Hepatocyte (in vitro differentiated cells): ENCODE measurements at regions not wholly inside any gene's neighbourhood (a gene's known extent, or its start where the extent isn't known, plus 50 kb on each side); places are given as distances from the start of the nearest gene placed in this dataset.

ENCODE experiments used
- DNase-seq: peaks from one replicate; pipeline ENCODE4 v3.0.0-alpha.2; 2016; ENCODE audit warnings: low spot score
- H2AFZ ChIP-seq: fragments of 200-600 bp; sonication (generic); 2 replicates; pipeline ENCODE4 v1.6.0; 2016; ENCODE audit warnings: antibody characterized with exemption, mild to moderate bottlenecking
- H3K27ac ChIP-seq: fragments of 200-600 bp; sonication (generic); 2 replicates; pipeline ENCODE4 v1.5.1; 2016; ENCODE audit warnings: mild to moderate bottlenecking
- H3K27me3 ChIP-seq: fragments of 200-600 bp; sonication (generic); 2 replicates; pipeline ENCODE4 v1.6.1; 2016
- H3K36me3 ChIP-seq: fragments of 200-600 bp; sonication (generic); replicated peaks from 2 replicates; pipeline ENCODE4 v1.5.1; 2016; ENCODE audit warnings: low read depth; ENCODE audit not compliant: insufficient read depth
- H3K4me1 ChIP-seq: fragments of 200-600 bp; sonication (generic); 2 replicates; pipeline ENCODE4 v1.5.1; 2016; ENCODE audit warnings: mild to moderate bottlenecking, moderate library complexity; ENCODE audit not compliant: insufficient read depth
- H3K4me2 ChIP-seq: fragments of 200-600 bp; sonication (generic); 2 replicates; pipeline ENCODE4 v1.6.0; 2016
- H3K4me3 ChIP-seq: fragments of 200-600 bp; sonication (generic); 2 replicates; pipeline ENCODE4 v1.5.1; 2016; ENCODE audit warnings: mild to moderate bottlenecking
- H3K79me2 ChIP-seq: fragments of 200-600 bp; sonication (generic); 2 replicates; pipeline ENCODE4 v1.6.0; 2017; ENCODE audit warnings: mild to moderate bottlenecking
- H3K9me2 ChIP-seq: fragments of 200-600 bp; sonication (generic); replicated peaks from 2 replicates; pipeline ENCODE4 v1.6.0; 2017; ENCODE audit warnings: mild to moderate bottlenecking; ENCODE audit not compliant: insufficient read depth
- H3K9me3 ChIP-seq: fragments of 200-600 bp; sonication (generic); 2 replicates; pipeline ENCODE4 v1.5.1; 2016; ENCODE audit warnings: low read depth, mild to moderate bottlenecking
- H4K20me1 ChIP-seq: fragments of 200-600 bp; sonication (generic); 2 replicates; pipeline ENCODE4 v1.6.0; 2016; ENCODE audit warnings: mild to moderate bottlenecking; ENCODE audit not compliant: insufficient read depth, poor library complexity, severe bottlenecking
- EZH2 ChIP-seq: fragments of 200-600 bp; sonication (generic); IDR thresholded peaks from 2 replicates; pipeline ENCODE4 v1.6.1; 2016; ENCODE audit warnings: antibody characterized with exemption, mild to moderate bottlenecking, borderline replicate concordance
- EZH2phosphoT487 ChIP-seq: fragments of 200-600 bp; sonication (generic); IDR thresholded peaks from one replicate; pipeline ENCODE4 v1.6.1; 2018; ENCODE audit warnings: antibody characterized with exemption, mild to moderate bottlenecking, low read depth, moderate library complexity; ENCODE audit not compliant: unreplicated experiment, severe bottlenecking
- WGBS: methylation state at CpG from one replicate; pipeline ENCODE4 v1.1.6; 2016; ENCODE audit warnings: low lambda C conversion rate; ENCODE audit errors: missing lambda C conversion rate; 5-methylcytosine and 5-hydroxymethylcytosine counted together
- TF ChIP-seq, protein P1 (sequence below): fragments of 200-600 bp; sonication (generic); IDR thresholded peaks from 2 replicates; pipeline ENCODE4 v1.5.1; 2016; ENCODE audit warnings: antibody characterized with exemption, mild to moderate bottlenecking; ENCODE audit not compliant: poor library complexity

DNA sequence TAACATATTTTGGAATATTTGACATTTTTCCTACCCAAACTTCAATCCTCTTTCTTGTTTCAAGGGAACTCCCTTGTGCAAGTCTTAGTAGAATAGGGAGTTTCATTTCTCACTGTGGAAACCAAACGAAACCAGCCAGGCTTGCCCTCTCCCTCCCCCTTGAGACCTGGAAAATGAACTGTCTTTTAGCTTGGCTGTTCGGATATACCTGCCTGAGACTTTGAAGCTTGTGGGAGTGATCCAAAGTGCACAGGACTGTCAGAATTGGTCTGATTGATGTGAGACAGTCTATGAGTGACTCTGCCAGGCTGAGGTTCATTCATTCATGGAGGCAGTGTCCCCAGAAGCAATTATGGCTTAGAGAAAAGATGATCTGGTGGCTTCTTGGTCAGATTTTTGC lies 388.1 kb downstream of the EPM2A start:
- Histone ChIP-seq H3K4me1 (peaks cover 13% of the 10 kb centered on the region), H3K4me3 (no peak overlapping the region), H3K9me3 (no peaks in the 10 kb centered on the region), H4K20me1 (no peaks in the 10 kb centered on the region), H3K27ac (no peak overlapping the region), H3K9me2 (no peaks in the 10 kb centered on the region), H3K79me2 (no peaks in the 10 kb centered on the region), H3K27me3 (no peaks in the 10 kb centered on the region), H3K4me2 (no peak overlapping the region), H3K36me3 (no peaks in the 10 kb centered on the region), H2AFZ (no peak overlapping the region)
- DNase-seq = no peak
- TF ChIP-seq EZH2 (no peak), EZH2phosphoT487 (no peak)
- TF ChIP-seq, protein P1, sequence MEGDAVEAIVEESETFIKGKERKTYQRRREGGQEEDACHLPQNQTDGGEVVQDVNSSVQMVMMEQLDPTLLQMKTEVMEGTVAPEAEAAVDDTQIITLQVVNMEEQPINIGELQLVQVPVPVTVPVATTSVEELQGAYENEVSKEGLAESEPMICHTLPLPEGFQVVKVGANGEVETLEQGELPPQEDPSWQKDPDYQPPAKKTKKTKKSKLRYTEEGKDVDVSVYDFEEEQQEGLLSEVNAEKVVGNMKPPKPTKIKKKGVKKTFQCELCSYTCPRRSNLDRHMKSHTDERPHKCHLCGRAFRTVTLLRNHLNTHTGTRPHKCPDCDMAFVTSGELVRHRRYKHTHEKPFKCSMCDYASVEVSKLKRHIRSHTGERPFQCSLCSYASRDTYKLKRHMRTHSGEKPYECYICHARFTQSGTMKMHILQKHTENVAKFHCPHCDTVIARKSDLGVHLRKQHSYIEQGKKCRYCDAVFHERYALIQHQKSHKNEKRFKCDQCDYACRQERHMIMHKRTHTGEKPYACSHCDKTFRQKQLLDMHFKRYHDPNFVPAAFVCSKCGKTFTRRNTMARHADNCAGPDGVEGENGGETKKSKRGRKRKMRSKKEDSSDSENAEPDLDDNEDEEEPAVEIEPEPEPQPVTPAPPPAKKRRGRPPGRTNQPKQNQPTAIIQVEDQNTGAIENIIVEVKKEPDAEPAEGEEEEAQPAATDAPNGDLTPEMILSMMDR = no peak
- WGBS = 93% methylated on average over 2 of the region's 2 CpGs

DNA sequence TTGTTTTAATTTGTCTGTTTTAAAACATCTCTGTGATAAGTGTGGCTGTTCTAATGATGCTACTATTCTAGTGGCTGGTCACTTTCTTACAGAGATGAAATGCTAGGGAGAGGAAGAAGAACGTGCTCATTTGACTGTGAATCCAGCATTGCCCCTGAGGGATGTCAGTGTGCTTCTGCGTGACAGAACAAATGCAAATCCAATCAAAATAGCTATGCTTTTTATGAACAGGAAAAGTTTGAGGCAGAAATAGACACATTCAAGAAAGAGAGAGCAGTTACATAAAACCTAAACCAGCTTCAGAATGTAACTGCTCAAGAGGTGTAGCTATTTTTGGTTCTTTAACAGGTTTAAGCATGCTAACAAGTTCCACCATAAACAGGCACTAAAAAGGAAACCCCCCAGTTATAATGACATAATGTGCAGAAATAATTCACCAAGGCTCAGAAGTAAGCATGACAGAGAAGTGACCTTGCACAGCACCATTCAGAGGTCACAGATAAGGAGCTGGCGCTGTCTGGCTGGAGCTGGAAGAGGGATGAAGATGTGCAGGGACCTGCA lies 385.3 kb downstream of the EPM2A start:
- TF ChIP-seq, protein P1 = no peak
- TF ChIP-seq EZH2 = no peak
- TF ChIP-seq EZH2phosphoT487 = no peak
- H3K4me1 ChIP-seq = peaks cover 13% of the 10 kb centered on the region
- 54% methylated on average over 3 of the region's 3 CpGs for WGBS
- H4K20me1 ChIP-seq = no peaks in the 10 kb centered on the region
- H3K36me3 ChIP-seq = no peaks in the 10 kb centered on the region
- DNase-seq = no peak
- no peaks in the 10 kb centered on the region for H3K9me2 ChIP-seq
- no peak overlapping the region for H3K27ac ChIP-seq
- H2AFZ ChIP-seq = no peak overlapping the region
- H3K4me3 ChIP-seq = no peak overlapping the region
- H3K27me3 ChIP-seq = no peaks in the 10 kb centered on the region
- no peak overlapping the region for H3K4me2 ChIP-seq
- no peaks in the 10 kb centered on the region for H3K9me3 ChIP-seq
- H3K79me2 ChIP-seq = no peaks in the 10 kb centered on the region

DNA sequence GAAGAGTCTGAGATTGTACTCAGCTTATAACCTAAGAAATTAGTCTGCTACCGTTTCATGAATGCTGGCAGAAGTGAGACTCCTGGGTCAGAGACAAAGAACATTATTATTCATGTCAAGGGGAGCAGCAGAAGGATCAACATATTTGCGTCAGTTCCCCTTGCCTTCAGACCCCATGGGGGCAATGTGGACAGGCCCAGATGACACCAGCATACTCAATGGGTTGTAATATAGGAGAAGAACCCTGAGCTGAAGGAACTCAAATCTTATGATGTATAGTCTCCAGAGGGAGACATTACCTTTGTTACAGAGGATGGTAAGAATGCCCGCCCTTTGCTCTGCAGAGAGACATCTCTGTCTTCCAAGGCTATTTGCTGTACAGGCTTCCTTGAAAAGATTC lies 384.4 kb downstream of the EPM2A start:
- no peak overlapping the region for H3K4me2 ChIP-seq
- H3K27me3 ChIP-seq = no peaks in the 10 kb centered on the region
- H3K27ac ChIP-seq = no peak overlapping the region
- H2AFZ ChIP-seq = no peak overlapping the region
- H3K4me1 ChIP-seq = peaks cover 13% of the 10 kb centered on the region
- no peaks in the 10 kb centered on the region for H3K79me2 ChIP-seq
- no peak for DNase-seq
- 90% methylated on average over 3 of the region's 3 CpGs for WGBS
- H3K9me3 ChIP-seq = no peaks in the 10 kb centered on the region
- no peaks in the 10 kb centered on the region for H3K9me2 ChIP-seq
- TF ChIP-seq, protein P1 = no peak
- TF ChIP-seq EZH2 = no peak
- no peak for TF ChIP-seq EZH2phosphoT487
- no peaks in the 10 kb centered on the region for H3K36me3 ChIP-seq
- H4K20me1 ChIP-seq = no peaks in the 10 kb centered on the region
- no peak overlapping the region for H3K4me3 ChIP-seq
